ENCODE measurements at regions not wholly inside any gene's neighbourhood (a gene's known extent, or its start where the extent isn't known, plus 50 kb on each side); places are given as distances from the start of the nearest gene placed in this dataset.

- H3K9me3 ChIP-seq, result no peaks in the 10 kb centered on the region
- H3K4me3 ChIP-seq, result no peak overlapping the region
- ATAC-seq (no peak), DNase-seq (no peak)
- no peaks in the 10 kb centered on the region for H3K4me1 ChIP-seq
- TF ChIP-seq CTCF (IDR thresholded peaks at IDR 0.05), result no peak
- no peaks in the 10 kb centered on the region for H3K27me3 ChIP-seq (ENCODE audit: low read depth)
- intact Hi-C loops (cut with DNase I), result no loop called here
- H3K36me3 ChIP-seq, result no peaks in the 10 kb centered on the region
- no peak overlapping the region for H3K27ac ChIP-seq
Measured at GRCh38 chr10:55734112-55734511, 626.9 kb downstream of the ZWINT start.

- Histone ChIP-seq H3K4me3 (no peak overlapping the region), H3K4me1 (no peaks in the 10 kb centered on the region), H3K9me3 (no peaks in the 10 kb centered on the region), H3K27ac (no peak overlapping the region), H3K36me3 (no peaks in the 10 kb centered on the region), H3K27me3 (ENCODE audit: low read depth) (no peaks in the 10 kb centered on the region)
- TF ChIP-seq CTCF (IDR thresholded peaks at IDR 0.05), result no peak
- intact Hi-C loops (cut with DNase I), result no loop called here
- DNase-seq, result no peak
- ATAC-seq, result no peak
Measured at GRCh38 chr10:55704950-55705349, 656.1 kb downstream of the ZWINT start.

GRCh38 chr10:55668326-55668922, 692.6 kb downstream of the ZWINT start:
- intact Hi-C loops (cut with DNase I), result no loop called here

GRCh38 chr10:55653531-55653930, 707.5 kb downstream of the ZWINT start:
- no peak overlapping the region for H3K4me3 ChIP-seq
- ATAC-seq (no peak), DNase-seq (no peak)
- no peaks in the 10 kb centered on the region for H3K9me3 ChIP-seq
- no peak for TF ChIP-seq CTCF (IDR thresholded peaks at IDR 0.05)
- H3K27me3 ChIP-seq (ENCODE audit: low read depth), result no peaks in the 10 kb centered on the region
- H3K36me3 ChIP-seq, result no peaks in the 10 kb centered on the region
- H3K4me1 ChIP-seq, result no peaks in the 10 kb centered on the region
- intact Hi-C loops (cut with DNase I), result no loop called here
- H3K27ac ChIP-seq, result no peak overlapping the region

More at GRCh38 chr10:55668326-55668922, 692.6 kb downstream of the ZWINT start:
- no peak for DNase-seq
- Histone ChIP-seq H3K27ac (no peak overlapping the region), H3K4me3 (no peak overlapping the region), H3K9me3 (no peaks in the 10 kb centered on the region), H3K36me3 (no peaks in the 10 kb centered on the region), H3K4me1 (no peaks in the 10 kb centered on the region), H3K27me3 (ENCODE audit: low read depth) (no peaks in the 10 kb centered on the region)
- no peak for TF ChIP-seq CTCF (IDR thresholded peaks at IDR 0.05)
- no peak for ATAC-seq

GRCh38 chr10:55641601-55642000, 719.5 kb downstream of the ZWINT start:
- no peak for ATAC-seq
- DNase-seq, result no peak
- no peak overlapping the region for H3K27ac ChIP-seq

More at GRCh38 chr10:55641601-55642000, 719.5 kb downstream of the ZWINT start:
- H3K27me3 ChIP-seq (ENCODE audit: low read depth), result no peaks in the 10 kb centered on the region
- no peaks in the 10 kb centered on the region for H3K4me1 ChIP-seq
- no peaks in the 10 kb centered on the region for H3K36me3 ChIP-seq
- TF ChIP-seq CTCF (IDR thresholded peaks at IDR 0.05), result no peak
- intact Hi-C loops (cut with DNase I), result no loop called here
- H3K9me3 ChIP-seq, result no peaks in the 10 kb centered on the region
- no peak overlapping the region for H3K4me3 ChIP-seq

All from lower lobe of right lung (tissue), 2 donors.